ENCODE measurements at regions not wholly inside any gene's neighbourhood (a gene's known extent, or its start where the extent isn't known, plus 50 kb on each side); places are given as distances from the start of the nearest gene placed in this dataset.
"Not testable (repeated sequence)": the region's sequence is repeated elsewhere in the genome, so short reads cannot be mapped to it uniquely, and the experiment has no call there.

- DNase-seq, result peak; percentile 71
Measured at GRCh38 chr2:111320965-111321364, 200.3 kb downstream of the BCL2L11 start.

GRCh38 chr2:111323384-111323783, 202.7 kb downstream of the BCL2L11 start:
- not testable (repeated sequence) for DNase-seq

GRCh38 chr2:111327726-111328125, 207.0 kb downstream of the BCL2L11 start:
- DNase-seq, result not testable (repeated sequence)

- not testable (repeated sequence) for DNase-seq
Measured at GRCh38 chr2:111329309-111329708, 208.6 kb downstream of the BCL2L11 start.

- DNase-seq, result not testable (repeated sequence)
Measured at GRCh38 chr2:111331099-111331724, 210.5 kb downstream of the BCL2L11 start.

GRCh38 chr2:111335220-111335907, 214.7 kb downstream of the BCL2L11 start:
- not testable (repeated sequence) for DNase-seq

- not testable (repeated sequence) for DNase-seq
Measured at GRCh38 chr2:111338474-111338873, 217.8 kb downstream of the BCL2L11 start.

GRCh38 chr2:111339476-111339875, 218.8 kb downstream of the BCL2L11 start:
- not testable (repeated sequence) for DNase-seq

GRCh38 chr2:111344590-111344989, 223.9 kb downstream of the BCL2L11 start:
- not testable (repeated sequence) for DNase-seq

GRCh38 chr2:111345439-111345838, 224.7 kb downstream of the BCL2L11 start:
- not testable (repeated sequence) for DNase-seq

- peak; percentile 36 for DNase-seq
Measured at GRCh38 chr2:111346018-111346930, 225.6 kb downstream of the BCL2L11 start.

- DNase-seq, result not testable (repeated sequence)
Measured at GRCh38 chr2:111347695-111348094, 227.0 kb downstream of the BCL2L11 start.

- DNase-seq, result not testable (repeated sequence)
Measured at GRCh38 chr2:111348316-111348715, 227.6 kb downstream of the BCL2L11 start.

- DNase-seq, result not testable (repeated sequence)
Measured at GRCh38 chr2:111355022-111355817, 234.5 kb downstream of the BCL2L11 start.

- not testable (repeated sequence) for DNase-seq
Measured at GRCh38 chr2:111355823-111356511, 235.3 kb downstream of the BCL2L11 start.

GRCh38 chr2:111356512-111357031, 235.9 kb downstream of the BCL2L11 start:
- DNase-seq, result peak; percentile 4

- DNase-seq, result peak; percentile 6
Measured at GRCh38 chr2:111365986-111366640, 245.4 kb downstream of the BCL2L11 start.

- not testable (repeated sequence) for DNase-seq
Measured at GRCh38 chr2:111366641-111367029, 245.9 kb downstream of the BCL2L11 start.

GRCh38 chr2:111367080-111367479, 246.4 kb downstream of the BCL2L11 start:
- not testable (repeated sequence) for DNase-seq

- peak; percentile 54 for DNase-seq
Measured at GRCh38 chr2:111367871-111368270, 247.2 kb downstream of the BCL2L11 start.

GRCh38 chr2:111368288-111368687, 247.6 kb downstream of the BCL2L11 start:
- not testable (repeated sequence) for DNase-seq

All from fibroblast of skin of right biceps (primary cell).